IMR-90 (cell line): ENCODE measurements at regions not wholly inside any gene's neighbourhood (a gene's known extent, or its start where the extent isn't known, plus 50 kb on each side); places are given as distances from the start of the nearest gene placed in this dataset.

Experiments used
- ATAC-seq: fragments of 200-7000 bp; cut with Tn5 transposase; 2 replicates; pipeline ENCODE4 v1.9.1; 2020; ENCODE audit warnings: low read depth, mild to moderate bottlenecking, moderate library complexity
- BruUV-seq: library from RNA; stranded (reverse); fragments of 400-500 nt; replicated peaks from 2 replicates; lab custom pipeline; 2021; lab: Mats Ljungman, UMichigan
- CTCF ChIA-PET: fragments of 300-600 bp; formaldehyde crosslinking; extraction: SDS; loops from one replicate; lab custom pipeline; 2021; ENCODE audit warnings: antibody characterized with exemption; lab: Yijun Ruan, JAX
- POLR2A ChIA-PET: fragments of 300-600 bp; sonication (Branson Sonifier 250); formaldehyde crosslinking; loops from one replicate; lab custom pipeline; 2022; ENCODE audit warnings: antibody characterized with exemption; ENCODE audit not compliant: unreplicated experiment; lab: Charles Lee
- DNase-seq: peaks from one replicate; pipeline ENCODE4 v3.0.0; 2013
- H2AFZ ChIP-seq: replicated peaks from 2 replicates; pipeline ENCODE3; 2013; ENCODE audit warnings: low read length, mild to moderate bottlenecking; ENCODE audit not compliant: poor library complexity
- H2AK5ac ChIP-seq: 2 replicates; pipeline ENCODE4 v1.6.1; 2013; ENCODE audit warnings: low read depth, low read length, inconsistent platforms
- H2AK9ac ChIP-seq: replicated peaks from 2 replicates; pipeline ENCODE3; 2013; ENCODE audit warnings: mild to moderate bottlenecking, low read depth, low read length, moderate library complexity; ENCODE audit not compliant: poor library complexity
- H2BK120ac ChIP-seq: 2 replicates; pipeline ENCODE4 v1.6.1; 2013; ENCODE audit warnings: low read depth, low read length, inconsistent platforms
- H2BK15ac ChIP-seq: 3 replicates; pipeline ENCODE4 v1.6.1; 2013; ENCODE audit warnings: low read depth, low read length, inconsistent platforms
- H2BK20ac ChIP-seq: 2 replicates; pipeline ENCODE4 v1.6.1; 2013; ENCODE audit warnings: low read depth, mild to moderate bottlenecking, inconsistent platforms, low read length, moderate library complexity
- H2BK5ac ChIP-seq: 2 replicates; pipeline ENCODE4 v1.6.1; 2013; ENCODE audit warnings: mild to moderate bottlenecking, low read depth, low read length, inconsistent platforms; ENCODE audit not compliant: poor library complexity, severe bottlenecking
- H3K14ac ChIP-seq: replicated peaks from 2 replicates; pipeline ENCODE4 v1.6.1; 2013; ENCODE audit warnings: low read depth, low read length, inconsistent platforms
- H3K18ac ChIP-seq: 2 replicates; pipeline ENCODE4 v1.6.1; 2013; ENCODE audit warnings: low read depth, low read length, control low read depth
- H3K23ac ChIP-seq: 2 replicates; pipeline ENCODE4 v1.6.1; 2013; ENCODE audit warnings: low read depth, low read length, inconsistent platforms
- H3K27ac ChIP-seq: 2 replicates; pipeline ENCODE4 v1.5.1; 2013; ENCODE audit warnings: mild to moderate bottlenecking, control low read depth, low read length; ENCODE audit not compliant: insufficient read depth
- H3K27me3 ChIP-seq: 2 replicates; pipeline ENCODE4 v1.6.1; 2013; ENCODE audit warnings: low read length; ENCODE audit not compliant: control insufficient read depth, insufficient read depth
- H3K36me3 ChIP-seq: 2 replicates; pipeline ENCODE4 v1.6.1; 2013; ENCODE audit warnings: low read length, mixed read lengths; ENCODE audit not compliant: control insufficient read depth, insufficient read depth
- H3K4ac ChIP-seq: 2 replicates; pipeline ENCODE4 v1.6.1; 2013; ENCODE audit warnings: low read depth, low read length, inconsistent platforms
- H3K4me1 ChIP-seq: 2 replicates; pipeline ENCODE4 v1.6.1; 2013; ENCODE audit warnings: low read length, mixed read lengths; ENCODE audit not compliant: control insufficient read depth, insufficient read depth
- H3K4me2 ChIP-seq: 2 replicates; pipeline ENCODE4 v1.6.1; 2013; ENCODE audit warnings: low read depth, mild to moderate bottlenecking, control low read depth, low read length, moderate library complexity
- H3K4me3 ChIP-seq: 2 replicates; pipeline ENCODE4 v1.5.1; 2013; ENCODE audit warnings: low read depth, mild to moderate bottlenecking, control low read depth, low read length, moderate library complexity; ENCODE audit not compliant: insufficient read depth
- H3K56ac ChIP-seq: 2 replicates; pipeline ENCODE4 v1.6.1; 2013; ENCODE audit warnings: low read length, inconsistent platforms; ENCODE audit not compliant: insufficient read depth; ENCODE audit errors: extremely low read depth
- H3K79me1 ChIP-seq, 2 experiments: 2 replicates each; pipeline ENCODE4 v1.6.1; 2013; ENCODE audit warnings: low read length in 2 of 2, inconsistent platforms in 1 of 2, low read depth in 1 of 2
- H3K9ac ChIP-seq: 2 replicates; pipeline ENCODE4 v1.6.1; 2013; ENCODE audit warnings: low read depth, low read length, control low read depth
- H3K9me1 ChIP-seq: 2 replicates; pipeline ENCODE4 v1.6.1; 2013; ENCODE audit warnings: low read length, inconsistent platforms; ENCODE audit not compliant: insufficient read depth
- H3K9me3 ChIP-seq: 2 replicates; pipeline ENCODE4 v1.6.1; 2013; ENCODE audit warnings: low read length; ENCODE audit not compliant: control insufficient read depth, insufficient read depth
- H4K20me1 ChIP-seq: 2 replicates; pipeline ENCODE4 v1.6.1; 2013; ENCODE audit warnings: low read length, inconsistent platforms; ENCODE audit not compliant: insufficient read depth
- H4K5ac ChIP-seq: 2 replicates; pipeline ENCODE4 v1.6.1; 2013; ENCODE audit warnings: mild to moderate bottlenecking, low read depth, low read length, control low read depth
- H4K8ac ChIP-seq, 2 experiments: 2 replicates each; pipeline ENCODE4 v1.6.1; 2013; ENCODE audit warnings: low read depth in 2 of 2, low read length in 2 of 2, control low read depth in 1 of 2, inconsistent platforms in 1 of 2
- H4K91ac ChIP-seq: 2 replicates; pipeline ENCODE4 v1.6.1; 2013; ENCODE audit warnings: low read depth, low read length, inconsistent platforms; ENCODE audit not compliant: insufficient read depth
- MXI1 ChIP-seq: IDR thresholded peaks from 2 replicates; pipeline ENCODE4 v1.6.1; 2012; ENCODE audit warnings: low read depth, mild to moderate bottlenecking, low read length, moderate library complexity, borderline replicate concordance
- WGBS, 2 experiments: methylation state at CpG; one replicate each; pipeline versions ENCODE4 v1.1.5 to v1.1.7; 2013; ENCODE audit warnings: missing lambda C conversion rate in 2 of 2; ENCODE audit not compliant: insufficient read length in 1 of 2; ENCODE audit errors: extremely low coverage in 2 of 2; 5-methylcytosine and 5-hydroxymethylcytosine counted together
- dilution Hi-C: fragments of 300-500 bp; cut with HindIII; formaldehyde crosslinking; loops from one replicate; pipeline ENCODE4 v1.14.3; 2018; ENCODE audit warnings: low sequenced_read_pairs; ENCODE audit not compliant: unreplicated experiment
- in situ Hi-C: fragments of 300-500 bp; cut with MboI; formaldehyde crosslinking; loops from 3 replicates; pipeline ENCODE4 v1.14.3; 2019; ENCODE audit warnings: low sequenced_read_pairs, inconsistent platforms, mixed read lengths
- intact Hi-C: fragments of 100-400 bp; cut with micrococcal nuclease; formaldehyde crosslinking; loops from 2 replicates; pipeline ENCODE4 v1.10.0; 2022

DNA sequence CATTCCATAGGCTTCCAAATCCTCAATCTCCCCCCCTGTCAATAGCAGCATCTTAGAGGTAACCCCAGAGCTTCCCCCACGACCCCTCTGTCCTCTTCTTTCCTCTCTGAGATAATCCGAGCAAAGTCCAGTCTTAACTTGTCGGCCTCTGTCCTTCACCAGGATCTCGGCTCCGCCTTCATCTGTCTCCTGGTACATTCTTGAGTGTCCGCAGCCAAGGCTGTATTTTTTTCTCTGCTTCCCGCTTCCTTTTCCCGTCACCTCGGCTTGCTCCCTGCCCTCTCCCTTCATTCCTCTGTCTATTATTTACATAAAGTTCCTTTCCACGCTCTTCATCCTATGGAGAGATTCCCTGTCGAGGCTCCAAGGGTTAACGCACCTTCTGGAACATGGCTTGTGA lies 153.9 kb upstream of the GSC start:
- Histone ChIP-seq H3K4ac (no peak overlapping the region), H4K91ac (no peak overlapping the region), H2AK9ac (no peak overlapping the region), H4K5ac (no peak overlapping the region), H3K36me3 (no peaks in the 10 kb centered on the region), H3K9me3 (peaks cover 12% of the 10 kb centered on the region), H3K4me1 (no peaks in the 10 kb centered on the region), H2BK20ac (no peak overlapping the region), H2BK5ac (no peak overlapping the region), H3K4me3 (no peak overlapping the region), H3K9ac (no peak overlapping the region), H3K79me1 (no peaks in the 10 kb centered on the region), H3K23ac (no peak overlapping the region), H2AFZ (no peak overlapping the region), H3K14ac (no peak overlapping the region), H2BK120ac (no peak overlapping the region), H3K27ac (no peak overlapping the region), H2AK5ac (no peak overlapping the region), H3K4me2 (no peak overlapping the region), H3K27me3 (no peaks in the 10 kb centered on the region), H4K8ac (no peak overlapping the region), H3K18ac (no peak overlapping the region), H3K9me1 (no peaks in the 10 kb centered on the region), H3K56ac (no peak overlapping the region), H4K20me1 (no peaks in the 10 kb centered on the region), H2BK15ac (no peak overlapping the region)
- WGBS, 2 experiments: 11% methylated on average over 5 of the region's 12 CpGs; no CpG with 5 or more reads in 1 of the 2 experiments
- in situ Hi-C loops (no loop called here), dilution Hi-C loops (no loop called here), intact Hi-C loops (no loop called here)
- CTCF ChIA-PET: no interaction called here
- ATAC-seq (no peak), DNase-seq (no peak)
- no TSS peak for BruUV-seq
- TF ChIP-seq MXI1: no peak
- POLR2A ChIA-PET: interaction anchor here (1.2 kb wide), 1 partner anchor 11 kb away, joined by 6 read pairs; no protein-coding TSS in a partner anchor
